ENCODE measurements at regions not wholly inside any gene's neighbourhood (a gene's known extent, or its start where the extent isn't known, plus 50 kb on each side); places are given as distances from the start of the nearest gene placed in this dataset.
"Not testable (repeated sequence)": the region's sequence is repeated elsewhere in the genome, so short reads cannot be mapped to it uniquely, and the experiment has no call there.

GRCh38 chr1:109857702-109858101, 52.9 kb upstream of the CSF1 start:
- DNase-seq (ENCODE audit: low read depth, low spot score) = not testable (repeated sequence)

GRCh38 chr1:109855986-109856385, 54.7 kb upstream of the CSF1 start:
- not testable (repeated sequence) for DNase-seq (ENCODE audit: low read depth, low spot score)

- DNase-seq (ENCODE audit: low read depth, low spot score) = not testable (repeated sequence)
Measured at GRCh38 chr1:109853972-109854371, 56.7 kb upstream of the CSF1 start.

- DNase-seq (ENCODE audit: low read depth, low spot score) = peak; percentile 79
Measured at GRCh38 chr1:109852221-109853015, 58.2 kb upstream of the CSF1 start.

GRCh38 chr1:109850827-109851226, 59.8 kb upstream of the CSF1 start:
- no peak for DNase-seq (ENCODE audit: low read depth, low spot score)

GRCh38 chr1:109850194-109850593, 60.5 kb upstream of the CSF1 start:
- DNase-seq (ENCODE audit: low read depth, low spot score) = no peak

- no peak for DNase-seq (ENCODE audit: low read depth, low spot score)
Measured at GRCh38 chr1:109849655-109850054, 61.0 kb upstream of the CSF1 start.

- DNase-seq (ENCODE audit: low read depth, low spot score) = no peak
Measured at GRCh38 chr1:109847251-109847650, 63.4 kb upstream of the CSF1 start.

GRCh38 chr1:109846846-109847245, 63.8 kb upstream of the CSF1 start:
- DNase-seq (ENCODE audit: low read depth, low spot score) = no peak

- no peak for DNase-seq (ENCODE audit: low read depth, low spot score)
Measured at GRCh38 chr1:109846162-109846561, 64.5 kb upstream of the CSF1 start.

GRCh38 chr1:109845658-109846057, 65.0 kb upstream of the CSF1 start:
- no peak for DNase-seq (ENCODE audit: low read depth, low spot score)

- no peak for DNase-seq (ENCODE audit: low read depth, low spot score)
Measured at GRCh38 chr1:109844609-109845008, 66.0 kb upstream of the CSF1 start.

- no peak for DNase-seq (ENCODE audit: low read depth, low spot score)
Measured at GRCh38 chr1:109840011-109840629, 70.5 kb upstream of the CSF1 start.

- DNase-seq (ENCODE audit: low read depth, low spot score) = not testable (repeated sequence)
Measured at GRCh38 chr1:109839276-109839675, 71.4 kb upstream of the CSF1 start.

GRCh38 chr1:109838838-109839240, 71.8 kb upstream of the CSF1 start:
- peak; percentile 47 for DNase-seq (ENCODE audit: low read depth, low spot score)

GRCh38 chr1:109837852-109838570, 72.6 kb upstream of the CSF1 start:
- no peak for DNase-seq (ENCODE audit: low read depth, low spot score)

- not testable (repeated sequence) for DNase-seq (ENCODE audit: low read depth, low spot score)
Measured at GRCh38 chr1:109835645-109836044, 71.9 kb upstream of the EPS8L3 start.

- no peak for DNase-seq (ENCODE audit: low read depth, low spot score)
Measured at GRCh38 chr1:109834951-109835350, 71.2 kb upstream of the EPS8L3 start.

- DNase-seq (ENCODE audit: low read depth, low spot score) = no peak
Measured at GRCh38 chr1:109832945-109833344, 69.2 kb upstream of the EPS8L3 start.

- no peak for DNase-seq (ENCODE audit: low read depth, low spot score)
Measured at GRCh38 chr1:109828756-109829505, 65.2 kb upstream of the EPS8L3 start.

GRCh38 chr1:109827986-109828385, 64.3 kb upstream of the EPS8L3 start:
- no peak for DNase-seq (ENCODE audit: low read depth, low spot score)

GRCh38 chr1:109827466-109827865, 63.7 kb upstream of the EPS8L3 start:
- DNase-seq (ENCODE audit: low read depth, low spot score) = no peak

Measured in astrocyte of the hippocampus (primary cell).